H9 (cell line): ENCODE measurements at regions not wholly inside any gene's neighbourhood (a gene's known extent, or its start where the extent isn't known, plus 50 kb on each side); places are given as distances from the start of the nearest gene placed in this dataset.

Source experiments
- DNase-seq: peaks from one replicate; pipeline ENCODE4 v3.0.0-alpha.2; 2017
- H2AFZ ChIP-seq: one replicate; pipeline ENCODE4 v1.6.1; 2013; ENCODE audit warnings: mild to moderate bottlenecking, low read length, control low read depth, moderate library complexity
- H2AK5ac ChIP-seq: 2 replicates; pipeline ENCODE4 v1.6.1; 2013; ENCODE audit warnings: low read length, control low read depth, mixed read lengths; ENCODE audit not compliant: insufficient read length
- H2BK120ac ChIP-seq: one replicate; pipeline ENCODE4 v1.6.1; 2013; ENCODE audit warnings: low read depth, mild to moderate bottlenecking, low read length, control low read depth, inconsistent platforms; ENCODE audit not compliant: poor library complexity, severe bottlenecking
- H2BK12ac ChIP-seq: 2 replicates; pipeline ENCODE4 v1.6.1; 2013; ENCODE audit warnings: low read length, control low read depth, mixed read lengths, low read depth; ENCODE audit not compliant: insufficient read length
- H2BK15ac ChIP-seq: 2 replicates; pipeline ENCODE4 v1.6.1; 2013; ENCODE audit warnings: low read depth, low read length, control low read depth
- H2BK20ac ChIP-seq: one replicate; pipeline ENCODE4 v1.6.1; 2013; ENCODE audit warnings: low read depth, mild to moderate bottlenecking, low read length, control low read depth, inconsistent platforms; ENCODE audit not compliant: poor library complexity, severe bottlenecking
- H2BK5ac ChIP-seq: 2 replicates; pipeline ENCODE4 v1.6.1; 2013; ENCODE audit warnings: low read length, control low read depth, mixed read lengths; ENCODE audit not compliant: insufficient read length
- H3K14ac ChIP-seq: 2 replicates; pipeline ENCODE4 v1.6.1; 2013; ENCODE audit warnings: low read length, control low read depth; ENCODE audit not compliant: insufficient read depth
- H3K18ac ChIP-seq: 2 replicates; pipeline ENCODE4 v1.6.1; 2013; ENCODE audit warnings: low read depth, mild to moderate bottlenecking, mixed read lengths, low read length, control low read depth; ENCODE audit not compliant: insufficient read length
- H3K23ac ChIP-seq: 2 replicates; pipeline ENCODE4 v1.6.1; 2013; ENCODE audit warnings: low read length, control low read depth, mixed read lengths, low read depth; ENCODE audit not compliant: insufficient read length
- H3K23me2 ChIP-seq: 2 replicates; pipeline ENCODE4 v1.6.1; 2013; ENCODE audit warnings: low read depth, mild to moderate bottlenecking, mixed read lengths, low read length, control low read depth; ENCODE audit not compliant: insufficient read length, poor library complexity, severe bottlenecking
- H3K27ac ChIP-seq: 2 replicates; pipeline ENCODE4 v1.5.1; 2013; ENCODE audit warnings: low read length, control low read depth, mixed read lengths, low read depth; ENCODE audit not compliant: insufficient read length
- H3K27me3 ChIP-seq: 2 replicates; pipeline ENCODE4 v1.6.1; 2013; ENCODE audit warnings: low read length, control low read depth, inconsistent platforms; ENCODE audit not compliant: insufficient read depth
- H3K4ac ChIP-seq: 2 replicates; pipeline ENCODE4 v1.6.1; 2013; ENCODE audit warnings: low read depth, mild to moderate bottlenecking, control low read depth, inconsistent platforms, low read length, moderate library complexity
- H3K4me1 ChIP-seq: 2 replicates; pipeline ENCODE4 v1.6.1; 2013; ENCODE audit warnings: low read length, control low read depth, inconsistent platforms; ENCODE audit not compliant: insufficient read depth
- H3K4me2 ChIP-seq: 2 replicates; pipeline ENCODE4 v1.6.1; 2013; ENCODE audit warnings: low read length, control low read depth, mixed read lengths; ENCODE audit not compliant: insufficient read length, insufficient read depth
- H3K56ac ChIP-seq: 2 replicates; pipeline ENCODE4 v1.6.1; 2013; ENCODE audit warnings: low read depth, mild to moderate bottlenecking, mixed read lengths, low read length, control low read depth; ENCODE audit not compliant: insufficient read length
- H3K79me1 ChIP-seq: 2 replicates; pipeline ENCODE4 v1.6.1; 2013; ENCODE audit warnings: low read depth, mild to moderate bottlenecking, moderate library complexity, low read length, control low read depth, inconsistent platforms; ENCODE audit not compliant: insufficient read depth, poor library complexity, severe bottlenecking
- H3K79me2 ChIP-seq: 2 replicates; pipeline ENCODE4 v1.6.1; 2013; ENCODE audit warnings: low read length, control low read depth, inconsistent platforms; ENCODE audit not compliant: insufficient read depth
- H3K9ac ChIP-seq: 2 replicates; pipeline ENCODE4 v1.6.1; 2013; ENCODE audit warnings: low read length, control low read depth, mixed read lengths; ENCODE audit not compliant: insufficient read length; ENCODE audit errors: extremely low read depth
- H3K9me3 ChIP-seq: one replicate; pipeline ENCODE4 v1.6.1; 2013; ENCODE audit warnings: low read depth, low read length, inconsistent platforms; ENCODE audit not compliant: control insufficient read depth
- H3T11ph ChIP-seq: one replicate; pipeline ENCODE4 v1.6.1; 2013; ENCODE audit warnings: mild to moderate bottlenecking, low read length, control low read depth, inconsistent platforms
- H4K20me1 ChIP-seq: one replicate; pipeline ENCODE4 v1.6.1; 2013; ENCODE audit not compliant: control insufficient read depth, insufficient read length, insufficient read depth
- H4K5ac ChIP-seq: 2 replicates; pipeline ENCODE4 v1.6.1; 2013; ENCODE audit warnings: low read depth, mild to moderate bottlenecking, mixed read lengths, low read length, control low read depth; ENCODE audit not compliant: insufficient read length
- H4K8ac ChIP-seq: replicated peaks from 2 replicates; pipeline ENCODE4 v1.6.1; 2013; ENCODE audit warnings: low read length, control low read depth, mixed read lengths, low read depth; ENCODE audit not compliant: insufficient read length
- H4K91ac ChIP-seq: 2 replicates; pipeline ENCODE4 v1.6.1; 2013; ENCODE audit warnings: low read depth, mild to moderate bottlenecking, moderate library complexity, mixed read lengths, low read length, control low read depth; ENCODE audit not compliant: insufficient read length
- H3K27ac Mint-ChIP-seq, 3 experiments: 2 replicates in 2 of 3; 3 replicates in 1 of 3; pipeline ENCODE4 v1.8.0; 2020 to 2021; ENCODE audit warnings: mixed read lengths in 3 of 3, mild to moderate bottlenecking in 1 of 3, moderate library complexity in 1 of 3
- H3K27me3 Mint-ChIP-seq: 2 replicates; pipeline ENCODE4 v1.8.0; 2021; ENCODE audit warnings: low read depth, mild to moderate bottlenecking, moderate library complexity, mixed read lengths
- H3K36me3 Mint-ChIP-seq, 3 experiments: 2 replicates in 2 of 3; 3 replicates in 1 of 3; pipeline ENCODE4 v1.8.0; 2020 to 2021; ENCODE audit warnings: low read depth in 3 of 3, mixed read lengths in 3 of 3; ENCODE audit not compliant: insufficient read depth in 1 of 3
- H3K4me1 Mint-ChIP-seq, 2 experiments: 2 replicates each; pipeline ENCODE4 v1.8.0; 2020; ENCODE audit warnings: mixed read lengths in 2 of 2
- H3K4me3 Mint-ChIP-seq, 2 experiments: 2 replicates in 1 of 2; 3 replicates in 1 of 2; pipeline ENCODE4 v1.8.0; 2020 to 2021; ENCODE audit warnings: mild to moderate bottlenecking in 2 of 2, mixed read lengths in 2 of 2, moderate library complexity in 1 of 2
- H3K9me3 Mint-ChIP-seq, 2 experiments: 2 replicates in 1 of 2; 3 replicates in 1 of 2; pipeline ENCODE4 v1.8.0; 2020; ENCODE audit warnings: mild to moderate bottlenecking in 2 of 2, mixed read lengths in 2 of 2, moderate library complexity in 1 of 2
- WGBS: extraction: QIAGEN DNeasy Blood & Tissue Kit; methylation state at CpG from one replicate; pipeline ENCODE4 v1.1.7; 2013; ENCODE audit warnings: missing lambda C conversion rate, low lambda C conversion rate, mixed read lengths; ENCODE audit not compliant: insufficient read length; ENCODE audit errors: extremely low coverage; 5-methylcytosine and 5-hydroxymethylcytosine counted together
- TF ChIP-seq, protein P1 (sequence below): fragments of 200-600 bp; sonication (generic); conservative IDR thresholded peaks from 3 replicates; pipeline ENCODE4 v1.8.0; 2021; ENCODE audit warnings: antibody characterized with exemption, mild to moderate bottlenecking

- no peak overlapping the region for H3K23ac ChIP-seq
- H3K27ac Mint-ChIP-seq = no peak overlapping the region
- no peaks in the 10 kb centered on the region for H3K4me1 Mint-ChIP-seq
- no peaks in the 10 kb centered on the region for H3K27me3 ChIP-seq
- no peak for DNase-seq
- no peak overlapping the region for H2BK12ac ChIP-seq
- H3K9me3 Mint-ChIP-seq = no peaks in the 10 kb centered on the region; a peak in 1 of 5 replicates
- no peaks in the 10 kb centered on the region for H3K79me1 ChIP-seq
- H3T11ph ChIP-seq = no peak overlapping the region
- H4K91ac ChIP-seq = no peak overlapping the region
- H4K5ac ChIP-seq = no peak overlapping the region
- no peak overlapping the region for H3K56ac ChIP-seq
- H2BK120ac ChIP-seq = no peak overlapping the region
- no peak overlapping the region for H3K27ac ChIP-seq
- H2BK20ac ChIP-seq = no peak overlapping the region
- no peak overlapping the region for H3K4me3 Mint-ChIP-seq
- no peak overlapping the region for H3K9ac ChIP-seq
- H3K18ac ChIP-seq = no peak overlapping the region
- H2BK5ac ChIP-seq = no peak overlapping the region
- WGBS = no CpG with 5 or more reads among the region's 2 CpGs
- H2AFZ ChIP-seq = no peak overlapping the region
- H3K4ac ChIP-seq = no peak overlapping the region
- H2BK15ac ChIP-seq = no peak overlapping the region
- no peaks in the 10 kb centered on the region for H3K27me3 Mint-ChIP-seq
- H3K9me3 ChIP-seq = no peaks in the 10 kb centered on the region
- H3K4me2 ChIP-seq = no peak overlapping the region
- H3K14ac ChIP-seq = no peak overlapping the region
- H3K4me1 ChIP-seq = no peaks in the 10 kb centered on the region
- H4K20me1 ChIP-seq = no peaks in the 10 kb centered on the region
- H3K36me3 Mint-ChIP-seq = no peaks in the 10 kb centered on the region; a peak in 1 of 7 replicates
- H3K79me2 ChIP-seq = no peaks in the 10 kb centered on the region
- no peak overlapping the region for H2AK5ac ChIP-seq
- TF ChIP-seq, protein P1, sequence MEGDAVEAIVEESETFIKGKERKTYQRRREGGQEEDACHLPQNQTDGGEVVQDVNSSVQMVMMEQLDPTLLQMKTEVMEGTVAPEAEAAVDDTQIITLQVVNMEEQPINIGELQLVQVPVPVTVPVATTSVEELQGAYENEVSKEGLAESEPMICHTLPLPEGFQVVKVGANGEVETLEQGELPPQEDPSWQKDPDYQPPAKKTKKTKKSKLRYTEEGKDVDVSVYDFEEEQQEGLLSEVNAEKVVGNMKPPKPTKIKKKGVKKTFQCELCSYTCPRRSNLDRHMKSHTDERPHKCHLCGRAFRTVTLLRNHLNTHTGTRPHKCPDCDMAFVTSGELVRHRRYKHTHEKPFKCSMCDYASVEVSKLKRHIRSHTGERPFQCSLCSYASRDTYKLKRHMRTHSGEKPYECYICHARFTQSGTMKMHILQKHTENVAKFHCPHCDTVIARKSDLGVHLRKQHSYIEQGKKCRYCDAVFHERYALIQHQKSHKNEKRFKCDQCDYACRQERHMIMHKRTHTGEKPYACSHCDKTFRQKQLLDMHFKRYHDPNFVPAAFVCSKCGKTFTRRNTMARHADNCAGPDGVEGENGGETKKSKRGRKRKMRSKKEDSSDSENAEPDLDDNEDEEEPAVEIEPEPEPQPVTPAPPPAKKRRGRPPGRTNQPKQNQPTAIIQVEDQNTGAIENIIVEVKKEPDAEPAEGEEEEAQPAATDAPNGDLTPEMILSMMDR = no peak
- H3K23me2 ChIP-seq = no peaks in the 10 kb centered on the region
- H4K8ac ChIP-seq = no peak overlapping the region
Observed at GRCh38 chr4:67141586-67141985, 403.7 kb downstream of the CENPC start.
